ENCODE measurements at regions not wholly inside any gene's neighbourhood (a gene's known extent, or its start where the extent isn't known, plus 50 kb on each side); places are given as distances from the start of the nearest gene placed in this dataset.

GRCh38 chr4:174010547-174010946 lies 272.9 kb downstream of the FBXO8 start:
- no peaks in the 10 kb centered on the region for H3K4me1 ChIP-seq (ENCODE audit: insufficient read depth, low read length)
- Mint-ChIP-seq H3K36me3 (ENCODE audit: insufficient read depth in 1 of 3, low read depth in 3 of 3) (no peaks in the 10 kb centered on the region), H3K9me3 (no peaks in the 10 kb centered on the region), H3K27ac (no peak overlapping the region), H3K4me1 (no peaks in the 10 kb centered on the region; a peak in 1 of 4 replicates), H3K4me3 (no peak overlapping the region), H3K27me3 (ENCODE audit: low read depth) (no peaks in the 10 kb centered on the region)
- H2BK120ac ChIP-seq (ENCODE audit: low read depth, low read length, poor library complexity, severe bottlenecking) = no peak overlapping the region
- H4K91ac ChIP-seq (ENCODE audit: insufficient read length, low read depth, low read length) = no peak overlapping the region
- H3T11ph ChIP-seq (ENCODE audit: low read length) = no peak overlapping the region
- no peak overlapping the region for H3K56ac ChIP-seq (ENCODE audit: insufficient read length, low read depth, low read length)
- no peak overlapping the region for H3K23ac ChIP-seq (ENCODE audit: insufficient read length, low read depth, low read length)
- H3K9me3 ChIP-seq (ENCODE audit: control insufficient read depth, low read depth, low read length) = no peaks in the 10 kb centered on the region
- no peak overlapping the region for H2AFZ ChIP-seq (ENCODE audit: low read length)
- no peak overlapping the region for H2BK12ac ChIP-seq (ENCODE audit: insufficient read length, low read depth, low read length)
- H2BK20ac ChIP-seq (ENCODE audit: low read depth, low read length, poor library complexity, severe bottlenecking) = no peak overlapping the region
- no peak overlapping the region for H3K14ac ChIP-seq (ENCODE audit: insufficient read depth, low read length)
- H3K79me2 ChIP-seq (ENCODE audit: insufficient read depth, low read length) = no peaks in the 10 kb centered on the region
- no peak overlapping the region for H4K8ac ChIP-seq (replicated peaks; ENCODE audit: insufficient read length, low read depth, low read length)
- no peak overlapping the region for H3K27ac ChIP-seq (ENCODE audit: insufficient read length, low read depth, low read length)
- H2BK5ac ChIP-seq (ENCODE audit: insufficient read length, low read length) = no peak overlapping the region
- no peak overlapping the region for H3K4ac ChIP-seq (ENCODE audit: low read depth, low read length)
- no peak overlapping the region for H3K4me2 ChIP-seq (ENCODE audit: insufficient read depth, insufficient read length, low read length)
- TF ChIP-seq, protein P1, sequence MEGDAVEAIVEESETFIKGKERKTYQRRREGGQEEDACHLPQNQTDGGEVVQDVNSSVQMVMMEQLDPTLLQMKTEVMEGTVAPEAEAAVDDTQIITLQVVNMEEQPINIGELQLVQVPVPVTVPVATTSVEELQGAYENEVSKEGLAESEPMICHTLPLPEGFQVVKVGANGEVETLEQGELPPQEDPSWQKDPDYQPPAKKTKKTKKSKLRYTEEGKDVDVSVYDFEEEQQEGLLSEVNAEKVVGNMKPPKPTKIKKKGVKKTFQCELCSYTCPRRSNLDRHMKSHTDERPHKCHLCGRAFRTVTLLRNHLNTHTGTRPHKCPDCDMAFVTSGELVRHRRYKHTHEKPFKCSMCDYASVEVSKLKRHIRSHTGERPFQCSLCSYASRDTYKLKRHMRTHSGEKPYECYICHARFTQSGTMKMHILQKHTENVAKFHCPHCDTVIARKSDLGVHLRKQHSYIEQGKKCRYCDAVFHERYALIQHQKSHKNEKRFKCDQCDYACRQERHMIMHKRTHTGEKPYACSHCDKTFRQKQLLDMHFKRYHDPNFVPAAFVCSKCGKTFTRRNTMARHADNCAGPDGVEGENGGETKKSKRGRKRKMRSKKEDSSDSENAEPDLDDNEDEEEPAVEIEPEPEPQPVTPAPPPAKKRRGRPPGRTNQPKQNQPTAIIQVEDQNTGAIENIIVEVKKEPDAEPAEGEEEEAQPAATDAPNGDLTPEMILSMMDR (conservative IDR thresholded peaks at IDR 0.05) = no peak
- H3K27me3 ChIP-seq (ENCODE audit: insufficient read depth, low read length) = no peaks in the 10 kb centered on the region
- no peak overlapping the region for H2AK5ac ChIP-seq (ENCODE audit: insufficient read length, low read length)
- H4K5ac ChIP-seq (ENCODE audit: insufficient read length, low read depth, low read length) = no peak overlapping the region
- no peak overlapping the region for H3K18ac ChIP-seq (ENCODE audit: insufficient read length, low read depth, low read length)
- no peaks in the 10 kb centered on the region for H3K79me1 ChIP-seq (ENCODE audit: insufficient read depth, low read depth, low read length, poor library complexity, severe bottlenecking)
- H3K9ac ChIP-seq (ENCODE audit: extremely low read depth, insufficient read length, low read length) = no peak overlapping the region
- no peaks in the 10 kb centered on the region for H4K20me1 ChIP-seq (ENCODE audit: control insufficient read depth, insufficient read depth, insufficient read length)
- no peaks in the 10 kb centered on the region for H3K23me2 ChIP-seq (ENCODE audit: insufficient read length, low read depth, low read length, poor library complexity, severe bottlenecking)
- no peak overlapping the region for H2BK15ac ChIP-seq (ENCODE audit: low read depth, low read length)
- DNase-seq = no peak
- WGBS (ENCODE audit: extremely low coverage, insufficient read length, low lambda C conversion rate) = no CpG with 5 or more reads among the region's 3 CpGs
